ENCODE measurements at regions not wholly inside any gene's neighbourhood (a gene's known extent, or its start where the extent isn't known, plus 50 kb on each side); places are given as distances from the start of the nearest gene placed in this dataset.

- DNase-seq (ENCODE audit: low spot score) = no peak
- TF ChIP-seq CTCF (IDR thresholded peaks at IDR 0.05; ENCODE audit: borderline replicate concordance, control extremely low read depth, extremely low read depth, insufficient read depth, missing control alignments) = no peak
- in situ Hi-C loops (cut with MboI; ENCODE audit: low sequenced_read_pairs, unreplicated experiment) = no loop called here
These were observed 199.0 kb upstream of the NR4A3 start for GRCh38 chr9:99622679-99623078.

- DNase-seq (ENCODE audit: low spot score) = no peak
- in situ Hi-C loops (cut with MboI; ENCODE audit: low sequenced_read_pairs, unreplicated experiment) = no loop called here
- TF ChIP-seq CTCF (IDR thresholded peaks at IDR 0.05; ENCODE audit: borderline replicate concordance, control extremely low read depth, extremely low read depth, insufficient read depth, missing control alignments) = no peak
These were observed 197.8 kb upstream of the NR4A3 start for GRCh38 chr9:99623780-99624364.

- no peak for TF ChIP-seq CTCF (IDR thresholded peaks at IDR 0.05; ENCODE audit: borderline replicate concordance, control extremely low read depth, extremely low read depth, insufficient read depth, missing control alignments)
- in situ Hi-C loops (cut with MboI; ENCODE audit: low sequenced_read_pairs, unreplicated experiment) = no loop called here
- no peak for DNase-seq (ENCODE audit: low spot score)
These were observed 197.0 kb upstream of the NR4A3 start for GRCh38 chr9:99624499-99625233.

GRCh38 chr9:99626426-99626825, 195.3 kb upstream of the NR4A3 start:
- no peak for TF ChIP-seq CTCF (IDR thresholded peaks at IDR 0.05; ENCODE audit: borderline replicate concordance, control extremely low read depth, extremely low read depth, insufficient read depth, missing control alignments)
- DNase-seq (ENCODE audit: low spot score) = no peak
- in situ Hi-C loops (cut with MboI; ENCODE audit: low sequenced_read_pairs, unreplicated experiment) = no loop called here

GRCh38 chr9:99628285-99628684, 193.4 kb upstream of the NR4A3 start:
- TF ChIP-seq CTCF (IDR thresholded peaks at IDR 0.05; ENCODE audit: borderline replicate concordance, control extremely low read depth, extremely low read depth, insufficient read depth, missing control alignments) = no peak
- in situ Hi-C loops (cut with MboI; ENCODE audit: low sequenced_read_pairs, unreplicated experiment) = no loop called here
- no peak for DNase-seq (ENCODE audit: low spot score)

GRCh38 chr9:99628849-99629620, 192.7 kb upstream of the NR4A3 start:
- DNase-seq (ENCODE audit: low spot score) = no peak
- TF ChIP-seq CTCF (IDR thresholded peaks at IDR 0.05; ENCODE audit: borderline replicate concordance, control extremely low read depth, extremely low read depth, insufficient read depth, missing control alignments) = no peak
- in situ Hi-C loops (cut with MboI; ENCODE audit: low sequenced_read_pairs, unreplicated experiment) = no loop called here

Data from GM13976 (cell line).